DOHH2 (cell line): ENCODE measurements at regions not wholly inside any gene's neighbourhood (a gene's known extent, or its start where the extent isn't known, plus 50 kb on each side); places are given as distances from the start of the nearest gene placed in this dataset.

Experiments
- CTCF ChIP-seq: fragments of 200-600 bp; sonication (generic); IDR thresholded peaks from one replicate; pipeline ENCODE4 v1.5.1; 2014; ENCODE audit warnings: antibody characterized with exemption, mild to moderate bottlenecking, low read depth, low read length; ENCODE audit not compliant: poor library complexity, severe bottlenecking
- EZH2phosphoT487 ChIP-seq: fragments of 200-600 bp; sonication (generic); IDR thresholded peaks from 2 replicates; pipeline ENCODE4 v1.6.1; 2017; ENCODE audit warnings: borderline replicate concordance, mild to moderate bottlenecking, antibody characterized with exemption, low read length, moderate library complexity, mixed read lengths

- no peak for TF ChIP-seq CTCF
- TF ChIP-seq EZH2phosphoT487 = no peak
Observed at GRCh38 chr18:2310886-2311285, 260.4 kb downstream of the METTL4 start.
